ENCODE measurements at regions not wholly inside any gene's neighbourhood (a gene's known extent, or its start where the extent isn't known, plus 50 kb on each side); places are given as distances from the start of the nearest gene placed in this dataset.

GRCh38 chr11:25593221-25593620, 738.7 kb upstream of the ANO3 start:
- Histone ChIP-seq H3K27me3 (no peaks in the 10 kb centered on the region), H3K36me3 (no peaks in the 10 kb centered on the region), H3K9me3 (peaks cover 0 to 4% (median 0%) of the 10 kb centered on the region in 4 donors), H3K4me3 (no peak overlapping the region), H3K27ac (no peak overlapping the region), H3K4me1 (no peaks in the 10 kb centered on the region)
- TF ChIP-seq POLR2A (IDR thresholded peaks at IDR 0.05): no peak
- TF ChIP-seq, protein P1, sequence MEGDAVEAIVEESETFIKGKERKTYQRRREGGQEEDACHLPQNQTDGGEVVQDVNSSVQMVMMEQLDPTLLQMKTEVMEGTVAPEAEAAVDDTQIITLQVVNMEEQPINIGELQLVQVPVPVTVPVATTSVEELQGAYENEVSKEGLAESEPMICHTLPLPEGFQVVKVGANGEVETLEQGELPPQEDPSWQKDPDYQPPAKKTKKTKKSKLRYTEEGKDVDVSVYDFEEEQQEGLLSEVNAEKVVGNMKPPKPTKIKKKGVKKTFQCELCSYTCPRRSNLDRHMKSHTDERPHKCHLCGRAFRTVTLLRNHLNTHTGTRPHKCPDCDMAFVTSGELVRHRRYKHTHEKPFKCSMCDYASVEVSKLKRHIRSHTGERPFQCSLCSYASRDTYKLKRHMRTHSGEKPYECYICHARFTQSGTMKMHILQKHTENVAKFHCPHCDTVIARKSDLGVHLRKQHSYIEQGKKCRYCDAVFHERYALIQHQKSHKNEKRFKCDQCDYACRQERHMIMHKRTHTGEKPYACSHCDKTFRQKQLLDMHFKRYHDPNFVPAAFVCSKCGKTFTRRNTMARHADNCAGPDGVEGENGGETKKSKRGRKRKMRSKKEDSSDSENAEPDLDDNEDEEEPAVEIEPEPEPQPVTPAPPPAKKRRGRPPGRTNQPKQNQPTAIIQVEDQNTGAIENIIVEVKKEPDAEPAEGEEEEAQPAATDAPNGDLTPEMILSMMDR (IDR thresholded peaks at IDR 0.05): no peak
- DNase-seq (no peak), ATAC-seq (no peak)
- WGBS (ENCODE audit: insufficient coverage, low coverage, low lambda C conversion rate, missing lambda C conversion rate): 70% methylated on average over 5 of the region's 5 CpGs
- intact Hi-C loops (cut with DNase I): no loop called here

- ATAC-seq (no peak), DNase-seq (no peak)
- Histone ChIP-seq H3K9me3 (no peaks in the 10 kb centered on the region), H3K36me3 (no peaks in the 10 kb centered on the region), H3K4me3 (no peak overlapping the region), H3K27ac (no peak overlapping the region), H3K4me1 (no peaks in the 10 kb centered on the region), H3K27me3 (no peaks in the 10 kb centered on the region)
- WGBS (ENCODE audit: insufficient coverage, low coverage, low lambda C conversion rate, missing lambda C conversion rate): 40% methylated on average over 3 of the region's 3 CpGs
- TF ChIP-seq, protein P1 (IDR thresholded peaks at IDR 0.05): no peak
- no peak for TF ChIP-seq POLR2A (IDR thresholded peaks at IDR 0.05)
- intact Hi-C loops (cut with DNase I): no loop called here
Observed at GRCh38 chr11:25596701-25597100, 735.2 kb upstream of the ANO3 start.

- H3K27ac ChIP-seq: no peak overlapping the region
- TF ChIP-seq POLR2A (IDR thresholded peaks at IDR 0.05): no peak
- TF ChIP-seq, protein P1 (IDR thresholded peaks at IDR 0.05): no peak
- no peaks in the 10 kb centered on the region for H3K9me3 ChIP-seq
- DNase-seq: no peak
- ATAC-seq: no peak
- H3K27me3 ChIP-seq: no peaks in the 10 kb centered on the region
- intact Hi-C loops (cut with DNase I): no loop called here
- H3K4me1 ChIP-seq: no peaks in the 10 kb centered on the region
- no peak overlapping the region for H3K4me3 ChIP-seq
- WGBS (ENCODE audit: insufficient coverage, low coverage, low lambda C conversion rate, missing lambda C conversion rate): 42% methylated on average over 2 of the region's 2 CpGs
- H3K36me3 ChIP-seq: no peaks in the 10 kb centered on the region
Observed at GRCh38 chr11:25597696-25598095, 734.2 kb upstream of the ANO3 start.

DNA sequence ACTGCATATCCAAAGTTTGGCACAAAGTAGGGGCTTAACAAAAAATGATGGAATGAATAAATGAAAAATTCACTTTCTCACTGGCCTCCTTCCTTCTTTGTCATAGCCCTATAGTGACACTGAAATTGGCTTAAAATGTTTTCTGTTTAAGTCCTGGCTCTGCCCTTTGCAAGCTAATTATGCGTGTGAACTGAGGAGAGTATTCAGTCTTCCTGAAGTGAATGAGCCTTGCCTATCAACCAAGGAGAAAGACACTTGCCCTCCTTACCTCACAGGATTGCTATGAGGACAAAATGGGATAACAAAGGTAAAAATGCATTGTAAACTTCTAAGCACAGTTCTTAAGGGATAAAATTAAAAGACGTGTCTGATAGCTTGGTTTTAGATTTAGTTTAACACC, 729.8 kb upstream of the ANO3 start:
- no peak for TF ChIP-seq POLR2A (IDR thresholded peaks at IDR 0.05)
- TF ChIP-seq, protein P1 (IDR thresholded peaks at IDR 0.05): no peak
- Histone ChIP-seq H3K27ac (no peak overlapping the region), H3K4me3 (no peak overlapping the region), H3K27me3 (no peaks in the 10 kb centered on the region), H3K36me3 (no peaks in the 10 kb centered on the region), H3K9me3 (no peaks in the 10 kb centered on the region), H3K4me1 (no peaks in the 10 kb centered on the region)
- DNase-seq (no peak), ATAC-seq (no peak)
- 55% methylated on average over 2 of the region's 2 CpGs for WGBS (ENCODE audit: insufficient coverage, low coverage, low lambda C conversion rate, missing lambda C conversion rate)
- intact Hi-C loops (cut with DNase I): no loop called here

DNA sequence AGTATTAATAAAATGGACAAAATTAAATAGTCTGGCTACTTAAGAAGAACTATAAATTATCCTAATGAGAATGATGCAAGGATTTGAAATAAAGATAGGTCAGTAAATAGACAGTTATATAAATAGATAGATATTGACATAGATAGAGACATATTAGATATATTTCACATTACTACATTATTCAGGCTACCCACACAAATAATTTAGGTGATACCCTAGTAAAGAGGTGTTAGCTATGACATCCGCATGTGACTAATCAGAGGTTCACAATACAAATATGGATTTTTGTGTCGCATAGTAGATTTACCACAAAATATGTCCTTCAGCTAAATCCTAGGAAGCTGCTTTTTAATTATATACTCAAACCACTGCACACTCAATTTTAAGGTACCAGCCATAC, 729.0 kb upstream of the ANO3 start:
- no peaks in the 10 kb centered on the region for H3K36me3 ChIP-seq
- TF ChIP-seq, protein P1 (IDR thresholded peaks at IDR 0.05): no peak
- intact Hi-C loops (cut with DNase I): no loop called here
- no peaks in the 10 kb centered on the region for H3K9me3 ChIP-seq
- WGBS (ENCODE audit: insufficient coverage, low coverage, low lambda C conversion rate, missing lambda C conversion rate): 100% methylated on average over 2 of the region's 2 CpGs
- DNase-seq: no peak
- H3K27ac ChIP-seq: no peak overlapping the region
- no peak for ATAC-seq
- H3K27me3 ChIP-seq: no peaks in the 10 kb centered on the region
- no peak overlapping the region for H3K4me3 ChIP-seq
- H3K4me1 ChIP-seq: no peaks in the 10 kb centered on the region
